ENCODE measurements at regions not wholly inside any gene's neighbourhood (a gene's known extent, or its start where the extent isn't known, plus 50 kb on each side); places are given as distances from the start of the nearest gene placed in this dataset.

- DNase-seq (ENCODE audit: low spot score) (no peak), ATAC-seq (ENCODE audit: low FRiP score) (no peak)
- no peak for TF ChIP-seq CTCF (IDR thresholded peaks at IDR 0.05)
These were observed 106.8 kb downstream of the UCHL1 start for GRCh38 chr4:41363384-41363981.

GRCh38 chr4:41364876-41365275, 108.1 kb downstream of the UCHL1 start:
- TF ChIP-seq CTCF (IDR thresholded peaks at IDR 0.05) = no peak
- ATAC-seq (ENCODE audit: low FRiP score) = no peak
- no peak for DNase-seq (ENCODE audit: low spot score)

- TF ChIP-seq CTCF (IDR thresholded peaks at IDR 0.05) = no peak
- ATAC-seq (ENCODE audit: low FRiP score) (no peak), DNase-seq (ENCODE audit: low spot score) (no peak)
These were observed 109.0 kb downstream of the UCHL1 start for GRCh38 chr4:41365681-41366080.

- ATAC-seq (ENCODE audit: low FRiP score) = no peak
- TF ChIP-seq CTCF (IDR thresholded peaks at IDR 0.05) = no peak
These were observed 110.3 kb downstream of the UCHL1 start for GRCh38 chr4:41366911-41367517.

GRCh38 chr4:41369680-41370079, 113.0 kb downstream of the UCHL1 start:
- DNase-seq (ENCODE audit: low spot score) (no peak), ATAC-seq (ENCODE audit: low FRiP score) (no peak)
- no peak for TF ChIP-seq CTCF (IDR thresholded peaks at IDR 0.05)

More at GRCh38 chr4:41366911-41367517, 110.3 kb downstream of the UCHL1 start:
- no peak for DNase-seq (ENCODE audit: low spot score)

- ATAC-seq (ENCODE audit: low FRiP score) (no peak), DNase-seq (ENCODE audit: low spot score) (no peak)
- TF ChIP-seq CTCF (IDR thresholded peaks at IDR 0.05) = no peak
These were observed 116.5 kb downstream of the UCHL1 start for GRCh38 chr4:41373221-41373620.

- DNase-seq (ENCODE audit: low spot score) = no peak
- no peak for ATAC-seq (ENCODE audit: low FRiP score)
- no peak for TF ChIP-seq CTCF (IDR thresholded peaks at IDR 0.05)
These were observed 117.8 kb downstream of the UCHL1 start for GRCh38 chr4:41374490-41374889.

All from omental fat pad (tissue), 3 donors.